Osteocyte (in vitro differentiated cells): ENCODE measurements at regions not wholly inside any gene's neighbourhood (a gene's known extent, or its start where the extent isn't known, plus 50 kb on each side); places are given as distances from the start of the nearest gene placed in this dataset.
"Not testable (repeated sequence)": the region's sequence is repeated elsewhere in the genome, so short reads cannot be mapped to it uniquely, and the experiment has no call there.

Experiments used
- DNase-seq: peaks from one replicate; pipeline ENCODE4 v3.0.0; 2021; ENCODE audit warnings: mixed read lengths; ENCODE audit not compliant: unreplicated experiment; ENCODE audit errors: extremely low spot score
- H3K27ac Mint-ChIP-seq: one replicate; pipeline ENCODE4 v1.8.0; 2021; ENCODE audit warnings: mild to moderate bottlenecking, mixed read lengths; ENCODE audit not compliant: unreplicated experiment
- H3K27me3 Mint-ChIP-seq: one replicate; pipeline ENCODE4 v1.8.0; 2021; ENCODE audit warnings: mixed read lengths; ENCODE audit not compliant: unreplicated experiment
- H3K36me3 Mint-ChIP-seq: one replicate; pipeline ENCODE4 v1.8.0; 2021; ENCODE audit warnings: mixed read lengths; ENCODE audit not compliant: unreplicated experiment
- H3K4me1 Mint-ChIP-seq: one replicate; pipeline ENCODE4 v1.8.0; 2021; ENCODE audit warnings: mixed read lengths; ENCODE audit not compliant: unreplicated experiment
- H3K4me3 Mint-ChIP-seq: one replicate; pipeline ENCODE4 v1.8.0; 2021; ENCODE audit warnings: mild to moderate bottlenecking, moderate library complexity, mixed read lengths; ENCODE audit not compliant: unreplicated experiment
- H3K9me3 Mint-ChIP-seq: one replicate; pipeline ENCODE4 v1.8.0; 2021; ENCODE audit warnings: mixed read lengths; ENCODE audit not compliant: unreplicated experiment
- TF ChIP-seq, protein P1 (sequence below): fragments of 200-600 bp; sonication (generic); IDR thresholded peaks from 2 replicates; pipeline ENCODE4 v1.5.0; 2021; ENCODE audit warnings: antibody characterized with exemption, mild to moderate bottlenecking, moderate library complexity

DNA sequence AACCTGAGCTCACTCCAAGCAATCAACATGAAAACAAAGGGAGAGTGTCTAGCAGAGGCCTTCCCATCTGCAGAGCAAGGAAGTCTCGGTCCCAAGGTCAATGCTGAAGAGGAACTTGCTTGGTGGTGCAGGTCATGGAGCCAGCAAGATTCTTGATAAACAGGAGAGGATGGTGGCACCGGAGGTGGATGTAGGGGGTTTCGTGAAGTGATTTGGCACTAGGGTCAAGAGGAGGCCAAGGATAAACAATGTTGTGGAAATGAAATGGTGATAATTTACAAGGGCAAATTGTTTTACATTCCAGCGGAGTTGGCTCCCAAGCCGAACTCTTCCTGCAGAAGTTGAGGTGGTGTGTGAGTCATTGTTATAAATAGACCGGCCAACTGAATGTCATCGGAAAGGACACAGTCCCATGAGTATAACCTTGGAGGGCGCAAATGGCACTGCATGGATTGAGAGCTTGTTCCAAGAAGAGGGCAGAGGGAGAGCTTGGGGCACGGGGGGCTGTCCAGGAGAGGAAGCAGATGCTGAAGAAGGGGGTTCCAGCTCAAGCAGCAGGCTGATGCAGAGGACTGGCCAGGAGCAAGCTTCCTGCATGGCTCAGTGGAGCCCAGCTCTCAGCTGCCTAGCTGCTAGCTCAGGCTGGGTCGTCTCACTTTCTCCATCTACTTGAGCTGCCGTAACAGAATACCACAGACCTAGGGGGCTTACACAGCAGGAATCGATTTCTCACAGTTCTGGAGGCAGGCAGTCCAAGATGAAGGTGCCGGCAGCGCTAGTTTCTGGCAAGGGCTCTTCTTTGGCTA lies 136.6 kb downstream of the COPRS start:
- DNase-seq: peak; percentile 59
- Mint-ChIP-seq H3K36me3 (no peaks in the 10 kb centered on the region), H3K4me1 (peaks cover 32% of the 10 kb centered on the region), H3K27me3 (no peaks in the 10 kb centered on the region), H3K9me3 (no peaks in the 10 kb centered on the region), H3K4me3 (no peak overlapping the region), H3K27ac (peak overlapping the region; percentile 2)
- TF ChIP-seq, protein P1, sequence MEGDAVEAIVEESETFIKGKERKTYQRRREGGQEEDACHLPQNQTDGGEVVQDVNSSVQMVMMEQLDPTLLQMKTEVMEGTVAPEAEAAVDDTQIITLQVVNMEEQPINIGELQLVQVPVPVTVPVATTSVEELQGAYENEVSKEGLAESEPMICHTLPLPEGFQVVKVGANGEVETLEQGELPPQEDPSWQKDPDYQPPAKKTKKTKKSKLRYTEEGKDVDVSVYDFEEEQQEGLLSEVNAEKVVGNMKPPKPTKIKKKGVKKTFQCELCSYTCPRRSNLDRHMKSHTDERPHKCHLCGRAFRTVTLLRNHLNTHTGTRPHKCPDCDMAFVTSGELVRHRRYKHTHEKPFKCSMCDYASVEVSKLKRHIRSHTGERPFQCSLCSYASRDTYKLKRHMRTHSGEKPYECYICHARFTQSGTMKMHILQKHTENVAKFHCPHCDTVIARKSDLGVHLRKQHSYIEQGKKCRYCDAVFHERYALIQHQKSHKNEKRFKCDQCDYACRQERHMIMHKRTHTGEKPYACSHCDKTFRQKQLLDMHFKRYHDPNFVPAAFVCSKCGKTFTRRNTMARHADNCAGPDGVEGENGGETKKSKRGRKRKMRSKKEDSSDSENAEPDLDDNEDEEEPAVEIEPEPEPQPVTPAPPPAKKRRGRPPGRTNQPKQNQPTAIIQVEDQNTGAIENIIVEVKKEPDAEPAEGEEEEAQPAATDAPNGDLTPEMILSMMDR: no peak

DNA sequence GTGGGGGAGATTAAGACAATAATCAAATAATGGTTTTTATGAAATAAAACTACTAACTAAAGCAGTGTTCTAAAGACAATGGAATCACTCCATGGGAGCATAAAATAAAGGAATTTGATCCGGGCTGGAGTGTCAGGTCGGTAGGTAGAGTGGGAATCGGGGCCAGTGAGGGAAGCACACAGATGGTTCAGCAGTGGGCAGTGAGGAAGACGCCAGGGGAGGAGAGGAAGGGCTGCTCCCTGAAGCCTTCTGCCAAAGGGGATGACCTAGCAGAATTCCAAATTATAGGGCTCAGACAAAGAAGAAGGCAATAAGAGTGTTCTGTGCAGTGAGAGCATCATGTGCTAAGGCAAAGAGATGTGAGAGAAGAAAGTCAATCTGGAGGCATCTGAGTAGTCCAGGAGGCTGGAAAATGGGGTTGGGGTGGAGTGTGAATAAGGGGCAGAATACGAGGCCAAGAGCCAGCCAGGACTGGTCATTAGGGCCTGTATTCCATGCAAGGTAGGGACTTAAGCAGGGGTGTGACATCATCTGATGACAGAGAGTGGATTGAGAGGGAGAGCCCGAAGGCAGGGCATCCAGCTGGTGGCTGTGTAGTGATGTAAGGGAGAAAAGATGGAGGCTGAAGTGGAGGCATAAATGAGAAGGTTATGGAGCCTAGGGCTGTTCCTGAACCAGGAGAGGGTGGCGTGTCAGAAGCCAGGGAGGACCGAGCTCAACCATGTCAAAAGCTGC lies 137.6 kb downstream of the COPRS start:
- Mint-ChIP-seq H3K27me3 (no peaks in the 10 kb centered on the region), H3K4me3 (no peak overlapping the region), H3K27ac (peak overlapping the region; percentile 8), H3K4me1 (peaks cover 29% of the 10 kb centered on the region), H3K36me3 (no peaks in the 10 kb centered on the region), H3K9me3 (no peaks in the 10 kb centered on the region)
- DNase-seq: peak; percentile 59
- TF ChIP-seq, protein P1: no peak

DNA sequence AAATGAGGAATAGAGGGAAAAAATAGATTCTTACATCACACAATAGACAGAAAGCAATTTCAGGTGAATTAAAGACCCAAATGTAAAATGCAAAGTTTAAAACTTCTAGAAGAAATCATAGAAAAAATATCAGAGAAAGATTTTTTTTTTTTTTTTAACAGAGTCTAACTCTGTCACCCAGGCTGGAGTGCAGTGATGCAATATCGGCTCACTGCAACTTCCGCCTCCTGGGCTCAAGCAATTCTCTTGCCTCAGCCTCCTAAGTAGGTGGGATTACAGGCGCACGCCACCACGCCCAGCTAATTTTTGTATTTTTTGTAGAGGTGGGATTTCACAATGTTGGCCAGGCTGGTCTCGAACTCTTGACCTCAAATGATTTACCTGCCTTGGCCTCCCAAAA lies 141.8 kb downstream of the COPRS start:
- not testable (repeated sequence) for H3K9me3 Mint-ChIP-seq, H3K36me3 Mint-ChIP-seq, H3K4me3 Mint-ChIP-seq, H3K27me3 Mint-ChIP-seq, H3K27ac Mint-ChIP-seq
- peak; percentile 30 for DNase-seq
- H3K4me1 Mint-ChIP-seq: peaks cover 11% of the 10 kb centered on the region

DNA sequence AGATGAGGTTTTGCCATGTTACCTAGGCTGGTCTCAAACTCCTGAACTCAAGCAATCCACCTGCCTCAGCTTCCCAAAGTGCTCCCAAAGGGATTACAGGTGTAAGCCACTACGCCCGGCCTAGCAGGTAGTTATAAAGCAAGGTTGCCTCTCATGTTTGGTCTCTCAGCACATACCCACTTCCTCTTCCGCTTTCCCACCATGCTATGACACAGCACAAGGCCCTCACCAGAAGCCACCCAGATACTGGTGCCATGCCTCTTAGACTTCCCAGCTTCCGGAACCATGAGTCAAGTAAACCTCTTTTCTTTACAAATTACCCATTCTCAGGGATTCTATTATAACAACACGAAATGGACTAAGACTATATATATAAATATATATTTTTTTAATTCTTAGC lies 143.6 kb downstream of the COPRS start:
- Mint-ChIP-seq H3K9me3 (no peaks in the 10 kb centered on the region), H3K27ac (no peak overlapping the region), H3K4me3 (no peak overlapping the region), H3K36me3 (no peaks in the 10 kb centered on the region), H3K4me1 (no peaks in the 10 kb centered on the region), H3K27me3 (no peaks in the 10 kb centered on the region)
- peak; percentile 32 for DNase-seq
- TF ChIP-seq, protein P1: no peak

DNA sequence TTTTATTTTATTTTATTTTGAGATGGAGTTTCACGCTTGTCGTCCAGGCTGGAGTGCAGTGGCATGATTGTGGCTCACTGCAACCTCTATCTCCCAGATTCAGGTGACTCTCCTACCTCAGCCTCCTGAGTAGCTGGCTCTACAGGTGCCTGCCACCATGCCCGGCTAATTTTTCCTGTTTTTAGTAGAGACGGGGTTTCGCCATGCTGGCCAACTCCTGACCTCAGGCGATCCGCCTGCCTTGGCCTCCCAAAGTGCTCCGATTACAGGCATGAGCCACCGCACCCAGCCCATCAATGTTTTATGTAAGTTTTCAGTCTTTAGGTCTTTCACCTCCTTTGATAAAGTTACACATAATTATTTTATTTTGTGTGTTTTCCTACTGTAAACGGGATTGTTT lies 154.6 kb downstream of the COPRS start:
- H3K27ac Mint-ChIP-seq: no peak overlapping the region
- DNase-seq: peak; percentile 57
- peaks cover 5% of the 10 kb centered on the region for H3K9me3 Mint-ChIP-seq
- no peak overlapping the region for H3K4me3 Mint-ChIP-seq
- H3K27me3 Mint-ChIP-seq: no peaks in the 10 kb centered on the region
- H3K36me3 Mint-ChIP-seq: no peaks in the 10 kb centered on the region
- H3K4me1 Mint-ChIP-seq: peaks cover 3% of the 10 kb centered on the region
- TF ChIP-seq, protein P1: no peak
